GM12878 (cell line): ENCODE measurements at regions not wholly inside any gene's neighbourhood (a gene's known extent, or its start where the extent isn't known, plus 50 kb on each side); places are given as distances from the start of the nearest gene placed in this dataset.

Experiments used
- CHD2 ChIP-seq: IDR thresholded peaks from 2 replicates; pipeline ENCODE4 v1.6.1; 2011; ENCODE audit warnings: low read depth, low read length, improper control_type of control experiment, borderline replicate concordance
- CTCF ChIP-seq, 3 experiments: IDR thresholded peaks in 2 of 3; conservative IDR thresholded peaks in 1 of 3; 2 replicates each; pipeline ENCODE4 v1.5.1; 2011; ENCODE audit warnings: low read depth in 3 of 3, low read length in 3 of 3, mild to moderate bottlenecking in 3 of 3, control low read depth in 2 of 3, moderate library complexity in 2 of 3, inconsistent platforms in 1 of 3, mixed read lengths in 1 of 3; ENCODE audit not compliant: control insufficient read depth in 2 of 3, insufficient read depth in 1 of 3; ENCODE audit errors: extremely low read depth in 1 of 3
- ETV6 ChIP-seq, 2 experiments: fragments of 450-650 bp in 1 of 2; IDR thresholded peaks in 1 of 2; conservative IDR thresholded peaks in 1 of 2; 2 replicates each; pipeline ENCODE4 v1.6.1; 2014; ENCODE audit warnings: antibody characterized with exemption in 1 of 2, borderline replicate concordance in 1 of 2, low read depth in 1 of 2, mild to moderate bottlenecking in 1 of 2, moderate library complexity in 1 of 2
- EZH2 ChIP-seq: IDR thresholded peaks from 2 replicates; pipeline ENCODE4 v1.6.1; 2012; ENCODE audit warnings: low read depth, mild to moderate bottlenecking, control low read depth, inconsistent platforms, low read length, borderline replicate concordance; ENCODE audit not compliant: control insufficient read depth
- HDGF ChIP-seq: fragments of 450-650 bp; IDR thresholded peaks from 2 replicates; pipeline ENCODE4 v1.6.1; 2016; ENCODE audit warnings: antibody characterized with exemption
- NFYB ChIP-seq: IDR thresholded peaks from 2 replicates; pipeline ENCODE4 v1.6.1; 2011; ENCODE audit warnings: low read depth, mild to moderate bottlenecking, low read length, improper control_type of control experiment, moderate library complexity; ENCODE audit not compliant: insufficient read depth
- NR2F1 ChIP-seq: fragments of 450-650 bp; conservative IDR thresholded peaks from 2 replicates; pipeline ENCODE4 v1.6.1; 2017; ENCODE audit warnings: mild to moderate bottlenecking
- RCOR1 ChIP-seq: conservative IDR thresholded peaks from 2 replicates; pipeline ENCODE4 v1.6.1; 2012; ENCODE audit warnings: low read depth, low read length, improper control_type of control experiment

GRCh38 chr4:55721651-55722050 lies 85.6 kb upstream of the NMU start:
- TF ChIP-seq RCOR1 (no peak), NR2F1 (no peak), NFYB (no peak), CTCF (IDR thresholded peaks at IDR 0.05 in 2 of 3, conservative IDR thresholded peaks at IDR 0.05 in 1 of 3; ENCODE audit: control insufficient read depth in 2 of 3, extremely low read depth in 1 of 3, insufficient read depth in 1 of 3, low read depth in 3 of 3, low read length in 3 of 3) (no peak), ETV6 (conservative IDR thresholded peaks at IDR 0.05 in 1 of 2, IDR thresholded peaks at IDR 0.05 in 1 of 2; ENCODE audit: borderline replicate concordance in 1 of 2, low read depth in 1 of 2) (no peak), EZH2 (no peak), CHD2 (no peak), HDGF (no peak)
